ENCODE measurements at regions not wholly inside any gene's neighbourhood (a gene's known extent, or its start where the extent isn't known, plus 50 kb on each side); places are given as distances from the start of the nearest gene placed in this dataset.
"Not testable (repeated sequence)": the region's sequence is repeated elsewhere in the genome, so short reads cannot be mapped to it uniquely, and the experiment has no call there.

DNA sequence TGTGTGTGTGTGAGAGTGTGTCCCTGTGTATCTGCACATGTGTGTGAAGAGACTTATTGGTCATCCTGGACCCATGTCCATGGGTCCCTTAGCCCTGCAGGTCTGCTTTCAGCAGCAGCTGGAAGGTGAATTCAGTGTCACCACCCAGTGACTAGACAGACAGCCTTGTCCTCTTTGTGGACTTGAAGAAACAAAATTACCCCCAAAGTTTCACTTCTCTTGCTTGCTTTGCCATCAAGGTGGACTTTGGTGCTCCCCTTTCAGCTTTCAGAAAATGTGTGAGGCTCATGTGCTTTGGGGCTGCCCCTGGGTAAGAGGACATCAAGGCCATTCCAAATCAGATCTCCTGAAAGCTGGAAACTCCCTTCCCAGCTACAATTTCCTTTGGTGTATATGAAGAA lies 1063.8 kb downstream of the BCL11B start:
- DNase-seq (ENCODE audit: low read depth, low spot score): no peak
- H3K4me3 ChIP-seq (ENCODE audit: insufficient read length, low read depth): no peak overlapping the region
- H3K9ac ChIP-seq (ENCODE audit: insufficient read length, low read depth): no peak overlapping the region
- no peak for TF ChIP-seq ZNF274 (IDR thresholded peaks at IDR 0.05; ENCODE audit: low read depth, low read length)
- no peaks in the 10 kb centered on the region for H3K36me3 ChIP-seq (ENCODE audit: insufficient read depth, insufficient read length, low read length)
- no peaks in the 10 kb centered on the region for H3K4me1 ChIP-seq (ENCODE audit: insufficient read depth, insufficient read length)
- no peaks in the 10 kb centered on the region for H3K27me3 ChIP-seq (ENCODE audit: insufficient read depth, insufficient read length)
- no peaks in the 10 kb centered on the region for H3K9me3 ChIP-seq (ENCODE audit: insufficient read depth, low read length)

DNA sequence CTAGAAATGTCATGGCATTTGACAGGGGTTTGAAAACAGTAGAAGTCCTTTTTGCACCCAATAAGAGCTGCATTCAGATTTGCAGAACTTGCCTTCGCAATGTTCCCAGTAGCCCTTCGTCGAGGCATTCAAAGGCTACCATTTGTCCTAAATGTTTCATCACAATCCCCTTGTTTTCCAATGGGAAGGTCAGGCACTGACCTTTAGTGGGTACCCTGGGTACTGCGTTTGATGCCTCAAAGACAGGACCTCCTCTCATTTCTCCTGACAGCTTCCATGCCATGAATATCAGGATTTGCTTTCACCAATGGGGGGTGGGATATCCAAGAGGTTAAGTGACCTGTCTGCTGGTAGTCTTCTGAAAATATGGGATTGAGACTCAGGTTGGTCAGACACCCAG lies 1063.1 kb downstream of the BCL11B start:
- Histone ChIP-seq H3K4me3 (ENCODE audit: insufficient read length, low read depth) (no peak overlapping the region), H3K27me3 (ENCODE audit: insufficient read depth, insufficient read length) (no peaks in the 10 kb centered on the region), H3K9me3 (ENCODE audit: insufficient read depth, low read length) (no peaks in the 10 kb centered on the region), H3K4me1 (ENCODE audit: insufficient read depth, insufficient read length) (no peaks in the 10 kb centered on the region), H3K9ac (ENCODE audit: insufficient read length, low read depth) (no peak overlapping the region), H3K36me3 (ENCODE audit: insufficient read depth, insufficient read length, low read length) (no peaks in the 10 kb centered on the region)
- DNase-seq (ENCODE audit: low read depth, low spot score): no peak
- TF ChIP-seq SUZ12 (IDR thresholded peaks at IDR 0.05; ENCODE audit: extremely low read depth, insufficient read depth, insufficient read length) (no peak), ZNF274 (IDR thresholded peaks at IDR 0.05; ENCODE audit: low read depth, low read length) (no peak), YY1 (IDR thresholded peaks at IDR 0.05; ENCODE audit: insufficient read depth, insufficient read length) (no peak)

DNA sequence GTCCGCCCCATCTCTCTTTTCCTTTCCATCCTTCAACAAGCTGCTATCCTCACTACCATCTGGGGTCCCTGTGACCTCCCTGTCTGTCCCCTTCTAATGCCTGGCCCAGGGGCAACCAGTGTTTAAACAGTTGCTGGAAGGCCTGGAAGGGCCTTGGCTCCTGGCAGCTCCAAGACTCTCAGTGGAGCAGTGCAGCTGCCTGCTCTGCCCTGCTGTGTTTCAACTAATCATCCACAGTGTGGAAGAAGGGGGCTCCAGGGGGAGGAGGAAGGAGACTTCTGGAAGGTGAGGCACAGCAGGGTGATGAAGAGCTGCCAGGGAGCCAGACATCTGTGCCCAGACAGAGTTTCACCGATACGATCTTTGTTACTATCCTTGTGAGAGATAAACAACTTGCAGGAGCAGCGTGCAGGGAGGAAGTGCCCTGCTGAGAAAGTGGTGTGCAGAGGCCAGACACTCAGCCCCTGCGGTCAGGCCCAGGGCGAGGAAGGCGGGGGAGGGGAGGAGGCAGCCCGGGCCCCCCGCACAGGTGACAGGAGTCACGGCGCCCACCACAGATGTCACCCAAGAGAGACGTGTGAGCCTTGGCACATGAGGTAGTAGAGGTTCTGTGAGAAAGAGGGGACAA lies 1061.8 kb downstream of the BCL11B start:
- no peak for DNase-seq (ENCODE audit: low read depth, low spot score)
- H3K4me1 ChIP-seq (ENCODE audit: insufficient read depth, insufficient read length): no peaks in the 10 kb centered on the region
- no peaks in the 10 kb centered on the region for H3K27me3 ChIP-seq (ENCODE audit: insufficient read depth, insufficient read length)
- H3K36me3 ChIP-seq (ENCODE audit: insufficient read depth, insufficient read length, low read length): no peaks in the 10 kb centered on the region
- no peak for TF ChIP-seq ZNF274 (IDR thresholded peaks at IDR 0.05; ENCODE audit: low read depth, low read length)
- no peak for TF ChIP-seq YY1 (IDR thresholded peaks at IDR 0.05; ENCODE audit: insufficient read depth, insufficient read length)
- TF ChIP-seq SUZ12 (IDR thresholded peaks at IDR 0.05; ENCODE audit: extremely low read depth, insufficient read depth, insufficient read length): no peak
- no peak overlapping the region for H3K4me3 ChIP-seq (ENCODE audit: insufficient read length, low read depth)
- H3K9me3 ChIP-seq (ENCODE audit: insufficient read depth, low read length): no peaks in the 10 kb centered on the region
- H3K9ac ChIP-seq (ENCODE audit: insufficient read length, low read depth): no peak overlapping the region

DNA sequence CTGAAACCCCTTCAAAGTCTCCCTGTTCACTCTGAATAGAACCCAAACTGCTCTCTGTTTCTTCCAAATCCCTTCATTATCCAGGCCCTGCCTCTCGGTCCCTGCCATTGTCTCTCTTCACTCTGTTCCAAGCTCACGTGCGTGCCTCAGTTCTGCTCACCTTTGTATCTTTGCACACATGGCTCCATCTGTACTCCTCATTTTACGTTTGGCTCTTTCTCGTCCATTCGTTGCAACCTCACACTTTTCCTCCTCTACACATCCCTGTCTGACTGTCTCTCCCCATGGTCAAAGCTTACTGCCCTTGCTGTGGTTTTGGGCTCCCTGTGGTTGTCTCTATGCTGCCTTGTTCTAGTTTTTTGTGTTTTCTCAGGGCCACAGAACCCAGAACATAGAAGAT lies 1054.5 kb downstream of the BCL11B start:
- no peak for TF ChIP-seq YY1 (IDR thresholded peaks at IDR 0.05; ENCODE audit: insufficient read depth, insufficient read length)
- TF ChIP-seq ZNF274 (IDR thresholded peaks at IDR 0.05; ENCODE audit: low read depth, low read length): no peak
- TF ChIP-seq SUZ12 (IDR thresholded peaks at IDR 0.05; ENCODE audit: extremely low read depth, insufficient read depth, insufficient read length): no peak
- Histone ChIP-seq H3K4me3 (ENCODE audit: insufficient read length, low read depth) (no peak overlapping the region), H3K4me1 (ENCODE audit: insufficient read depth, insufficient read length) (no peaks in the 10 kb centered on the region), H3K9ac (ENCODE audit: insufficient read length, low read depth) (no peak overlapping the region), H3K27me3 (ENCODE audit: insufficient read depth, insufficient read length) (no peaks in the 10 kb centered on the region), H3K36me3 (ENCODE audit: insufficient read depth, insufficient read length, low read length) (no peaks in the 10 kb centered on the region), H3K9me3 (ENCODE audit: insufficient read depth, low read length) (no peaks in the 10 kb centered on the region)
- DNase-seq (ENCODE audit: low read depth, low spot score): no peak

DNA sequence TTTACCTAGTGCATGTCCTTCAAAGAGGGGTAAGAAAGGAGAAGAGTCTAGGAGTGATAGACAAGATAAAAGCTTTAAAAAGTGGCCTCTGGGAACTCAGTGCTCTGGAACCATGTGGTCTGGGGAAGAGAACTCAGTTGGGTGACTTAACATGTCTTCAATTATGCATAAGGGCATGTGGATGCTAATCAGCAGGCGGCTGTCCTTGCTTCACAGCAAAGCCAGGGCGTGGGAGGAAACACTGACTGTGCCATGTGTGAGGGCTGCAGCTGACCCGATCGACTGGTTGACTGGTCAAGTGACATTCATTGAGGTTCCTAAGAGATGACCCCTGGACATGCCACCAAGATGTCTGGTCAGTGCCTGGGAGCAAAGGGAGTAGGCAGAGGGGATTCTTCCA lies 1053.8 kb downstream of the BCL11B start:
- Histone ChIP-seq H3K36me3 (ENCODE audit: insufficient read depth, insufficient read length, low read length) (no peaks in the 10 kb centered on the region), H3K4me3 (ENCODE audit: insufficient read length, low read depth) (no peak overlapping the region), H3K4me1 (ENCODE audit: insufficient read depth, insufficient read length) (no peaks in the 10 kb centered on the region), H3K9me3 (ENCODE audit: insufficient read depth, low read length) (no peaks in the 10 kb centered on the region), H3K27me3 (ENCODE audit: insufficient read depth, insufficient read length) (no peaks in the 10 kb centered on the region), H3K9ac (ENCODE audit: insufficient read length, low read depth) (no peak overlapping the region)
- TF ChIP-seq ZNF274 (IDR thresholded peaks at IDR 0.05; ENCODE audit: low read depth, low read length): no peak
- no peak for TF ChIP-seq YY1 (IDR thresholded peaks at IDR 0.05; ENCODE audit: insufficient read depth, insufficient read length)
- no peak for TF ChIP-seq SUZ12 (IDR thresholded peaks at IDR 0.05; ENCODE audit: extremely low read depth, insufficient read depth, insufficient read length)
- no peak for DNase-seq (ENCODE audit: low read depth, low spot score)

DNA sequence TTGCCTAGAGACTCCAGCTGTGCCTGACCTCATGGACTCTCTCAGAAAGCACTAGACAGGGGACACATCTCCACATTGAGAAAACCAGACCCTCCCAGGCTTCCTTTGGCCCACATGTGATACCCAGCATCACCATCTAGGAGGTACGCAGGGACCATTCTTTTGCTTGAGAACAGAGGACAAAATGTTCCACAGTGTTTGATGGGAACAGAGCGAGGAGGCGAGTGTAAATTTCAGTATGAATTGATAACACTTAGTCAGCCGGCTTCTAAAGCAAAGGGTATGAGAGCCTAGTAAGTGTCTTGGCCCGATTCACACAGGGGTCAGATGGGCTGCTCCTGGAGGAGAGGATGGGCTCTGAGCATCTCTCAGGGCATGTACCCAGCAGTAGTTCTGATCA lies 1052.4 kb downstream of the BCL11B start:
- Histone ChIP-seq H3K36me3 (ENCODE audit: insufficient read depth, insufficient read length, low read length) (no peaks in the 10 kb centered on the region), H3K4me3 (ENCODE audit: insufficient read length, low read depth) (no peak overlapping the region), H3K4me1 (ENCODE audit: insufficient read depth, insufficient read length) (no peaks in the 10 kb centered on the region), H3K27me3 (ENCODE audit: insufficient read depth, insufficient read length) (no peaks in the 10 kb centered on the region), H3K9ac (ENCODE audit: insufficient read length, low read depth) (no peak overlapping the region), H3K9me3 (ENCODE audit: insufficient read depth, low read length) (no peaks in the 10 kb centered on the region)
- TF ChIP-seq SUZ12 (IDR thresholded peaks at IDR 0.05; ENCODE audit: extremely low read depth, insufficient read depth, insufficient read length) (no peak), YY1 (IDR thresholded peaks at IDR 0.05; ENCODE audit: insufficient read depth, insufficient read length) (no peak), ZNF274 (IDR thresholded peaks at IDR 0.05; ENCODE audit: low read depth, low read length) (no peak)
- no peak for DNase-seq (ENCODE audit: low read depth, low spot score)

DNA sequence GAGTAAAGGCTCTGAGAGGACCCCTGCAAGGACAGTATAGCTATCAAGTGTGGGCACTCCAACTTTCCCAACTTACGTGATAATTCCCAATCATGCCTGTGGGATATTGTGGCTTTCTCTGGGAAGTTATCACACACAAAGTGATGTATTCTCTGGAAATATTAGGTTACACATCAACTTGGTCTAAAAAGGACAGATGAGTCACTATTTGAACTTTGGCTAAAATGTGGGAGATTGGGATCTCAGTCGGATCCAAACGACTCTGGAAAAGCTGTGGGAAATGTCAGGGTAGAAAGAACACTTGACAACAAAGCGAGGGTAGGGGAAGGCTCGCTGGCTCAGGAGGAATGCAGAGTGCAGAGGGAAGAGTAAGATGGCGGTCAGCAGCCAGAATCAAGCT lies 1048.9 kb downstream of the BCL11B start:
- H3K4me3 ChIP-seq (ENCODE audit: insufficient read length, low read depth): no peak overlapping the region
- H3K9me3 ChIP-seq (ENCODE audit: insufficient read depth, low read length): no peaks in the 10 kb centered on the region
- H3K9ac ChIP-seq (ENCODE audit: insufficient read length, low read depth): no peak overlapping the region
- no peaks in the 10 kb centered on the region for H3K36me3 ChIP-seq (ENCODE audit: insufficient read depth, insufficient read length, low read length)
- no peak for DNase-seq (ENCODE audit: low read depth, low spot score)
- no peaks in the 10 kb centered on the region for H3K27me3 ChIP-seq (ENCODE audit: insufficient read depth, insufficient read length)
- no peaks in the 10 kb centered on the region for H3K4me1 ChIP-seq (ENCODE audit: insufficient read depth, insufficient read length)
- no peak for TF ChIP-seq YY1 (IDR thresholded peaks at IDR 0.05; ENCODE audit: insufficient read depth, insufficient read length)
- no peak for TF ChIP-seq SUZ12 (IDR thresholded peaks at IDR 0.05; ENCODE audit: extremely low read depth, insufficient read depth, insufficient read length)
- no peak for TF ChIP-seq ZNF274 (IDR thresholded peaks at IDR 0.05; ENCODE audit: low read depth, low read length)

DNA sequence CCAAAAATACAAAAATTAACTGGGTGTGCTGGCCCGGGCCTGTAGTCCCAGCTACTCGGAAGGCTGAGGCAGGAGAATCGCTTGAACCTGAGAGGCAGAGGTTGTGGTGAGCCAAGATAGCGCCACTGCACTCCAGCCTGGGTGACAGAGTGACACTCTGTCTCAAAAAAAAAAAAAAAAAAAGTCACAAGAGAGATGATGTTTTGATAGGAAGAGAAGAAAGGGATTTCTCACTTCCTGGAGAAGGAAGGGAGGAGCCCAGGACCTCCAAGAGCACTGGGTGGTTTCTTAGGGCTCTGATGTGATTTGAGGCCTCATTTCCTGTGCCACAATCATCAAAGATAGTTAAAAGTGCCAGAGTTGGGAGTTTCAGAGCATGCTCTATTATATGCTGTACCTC lies 1048.3 kb downstream of the BCL11B start:
- H3K27me3 ChIP-seq (ENCODE audit: insufficient read depth, insufficient read length); H3K9ac ChIP-seq (ENCODE audit: insufficient read length, low read depth); H3K9me3 ChIP-seq (ENCODE audit: insufficient read depth, low read length); H3K4me1 ChIP-seq (ENCODE audit: insufficient read depth, insufficient read length); H3K36me3 ChIP-seq (ENCODE audit: insufficient read depth, insufficient read length, low read length); DNase-seq (ENCODE audit: low read depth, low spot score); H3K4me3 ChIP-seq (ENCODE audit: insufficient read length, low read depth): not testable (repeated sequence)
